H9 (cell line): ENCODE measurements at regions not wholly inside any gene's neighbourhood (a gene's known extent, or its start where the extent isn't known, plus 50 kb on each side); places are given as distances from the start of the nearest gene placed in this dataset.

Experiments
- DNase-seq: peaks from one replicate; pipeline ENCODE4 v3.0.0-alpha.2; 2017
- H2AFZ ChIP-seq: one replicate; pipeline ENCODE4 v1.6.1; 2013; ENCODE audit warnings: mild to moderate bottlenecking, low read length, control low read depth, moderate library complexity
- H2AK5ac ChIP-seq: 2 replicates; pipeline ENCODE4 v1.6.1; 2013; ENCODE audit warnings: low read length, control low read depth, mixed read lengths; ENCODE audit not compliant: insufficient read length
- H2BK120ac ChIP-seq: one replicate; pipeline ENCODE4 v1.6.1; 2013; ENCODE audit warnings: low read depth, mild to moderate bottlenecking, low read length, control low read depth, inconsistent platforms; ENCODE audit not compliant: poor library complexity, severe bottlenecking
- H2BK12ac ChIP-seq: 2 replicates; pipeline ENCODE4 v1.6.1; 2013; ENCODE audit warnings: low read length, control low read depth, mixed read lengths, low read depth; ENCODE audit not compliant: insufficient read length
- H2BK15ac ChIP-seq: 2 replicates; pipeline ENCODE4 v1.6.1; 2013; ENCODE audit warnings: low read depth, low read length, control low read depth
- H2BK20ac ChIP-seq: one replicate; pipeline ENCODE4 v1.6.1; 2013; ENCODE audit warnings: low read depth, mild to moderate bottlenecking, low read length, control low read depth, inconsistent platforms; ENCODE audit not compliant: poor library complexity, severe bottlenecking
- H2BK5ac ChIP-seq: 2 replicates; pipeline ENCODE4 v1.6.1; 2013; ENCODE audit warnings: low read length, control low read depth, mixed read lengths; ENCODE audit not compliant: insufficient read length
- H3K14ac ChIP-seq: 2 replicates; pipeline ENCODE4 v1.6.1; 2013; ENCODE audit warnings: low read length, control low read depth; ENCODE audit not compliant: insufficient read depth
- H3K18ac ChIP-seq: 2 replicates; pipeline ENCODE4 v1.6.1; 2013; ENCODE audit warnings: low read depth, mild to moderate bottlenecking, mixed read lengths, low read length, control low read depth; ENCODE audit not compliant: insufficient read length
- H3K23ac ChIP-seq: 2 replicates; pipeline ENCODE4 v1.6.1; 2013; ENCODE audit warnings: low read length, control low read depth, mixed read lengths, low read depth; ENCODE audit not compliant: insufficient read length
- H3K23me2 ChIP-seq: 2 replicates; pipeline ENCODE4 v1.6.1; 2013; ENCODE audit warnings: low read depth, mild to moderate bottlenecking, mixed read lengths, low read length, control low read depth; ENCODE audit not compliant: insufficient read length, poor library complexity, severe bottlenecking
- H3K27ac ChIP-seq: 2 replicates; pipeline ENCODE4 v1.5.1; 2013; ENCODE audit warnings: low read length, control low read depth, mixed read lengths, low read depth; ENCODE audit not compliant: insufficient read length
- H3K27me3 ChIP-seq: 2 replicates; pipeline ENCODE4 v1.6.1; 2013; ENCODE audit warnings: low read length, control low read depth, inconsistent platforms; ENCODE audit not compliant: insufficient read depth
- H3K4ac ChIP-seq: 2 replicates; pipeline ENCODE4 v1.6.1; 2013; ENCODE audit warnings: low read depth, mild to moderate bottlenecking, control low read depth, inconsistent platforms, low read length, moderate library complexity
- H3K4me1 ChIP-seq: 2 replicates; pipeline ENCODE4 v1.6.1; 2013; ENCODE audit warnings: low read length, control low read depth, inconsistent platforms; ENCODE audit not compliant: insufficient read depth
- H3K4me2 ChIP-seq: 2 replicates; pipeline ENCODE4 v1.6.1; 2013; ENCODE audit warnings: low read length, control low read depth, mixed read lengths; ENCODE audit not compliant: insufficient read length, insufficient read depth
- H3K56ac ChIP-seq: 2 replicates; pipeline ENCODE4 v1.6.1; 2013; ENCODE audit warnings: low read depth, mild to moderate bottlenecking, mixed read lengths, low read length, control low read depth; ENCODE audit not compliant: insufficient read length
- H3K79me1 ChIP-seq: 2 replicates; pipeline ENCODE4 v1.6.1; 2013; ENCODE audit warnings: low read depth, mild to moderate bottlenecking, moderate library complexity, low read length, control low read depth, inconsistent platforms; ENCODE audit not compliant: insufficient read depth, poor library complexity, severe bottlenecking
- H3K79me2 ChIP-seq: 2 replicates; pipeline ENCODE4 v1.6.1; 2013; ENCODE audit warnings: low read length, control low read depth, inconsistent platforms; ENCODE audit not compliant: insufficient read depth
- H3K9ac ChIP-seq: 2 replicates; pipeline ENCODE4 v1.6.1; 2013; ENCODE audit warnings: low read length, control low read depth, mixed read lengths; ENCODE audit not compliant: insufficient read length; ENCODE audit errors: extremely low read depth
- H3K9me3 ChIP-seq: one replicate; pipeline ENCODE4 v1.6.1; 2013; ENCODE audit warnings: low read depth, low read length, inconsistent platforms; ENCODE audit not compliant: control insufficient read depth
- H3T11ph ChIP-seq: one replicate; pipeline ENCODE4 v1.6.1; 2013; ENCODE audit warnings: mild to moderate bottlenecking, low read length, control low read depth, inconsistent platforms
- H4K20me1 ChIP-seq: one replicate; pipeline ENCODE4 v1.6.1; 2013; ENCODE audit not compliant: control insufficient read depth, insufficient read length, insufficient read depth
- H4K5ac ChIP-seq: 2 replicates; pipeline ENCODE4 v1.6.1; 2013; ENCODE audit warnings: low read depth, mild to moderate bottlenecking, mixed read lengths, low read length, control low read depth; ENCODE audit not compliant: insufficient read length
- H4K8ac ChIP-seq: replicated peaks from 2 replicates; pipeline ENCODE4 v1.6.1; 2013; ENCODE audit warnings: low read length, control low read depth, mixed read lengths, low read depth; ENCODE audit not compliant: insufficient read length
- H4K91ac ChIP-seq: 2 replicates; pipeline ENCODE4 v1.6.1; 2013; ENCODE audit warnings: low read depth, mild to moderate bottlenecking, moderate library complexity, mixed read lengths, low read length, control low read depth; ENCODE audit not compliant: insufficient read length
- H3K27ac Mint-ChIP-seq, 3 experiments: 2 replicates in 2 of 3; 3 replicates in 1 of 3; pipeline ENCODE4 v1.8.0; 2020 to 2021; ENCODE audit warnings: mixed read lengths in 3 of 3, mild to moderate bottlenecking in 1 of 3, moderate library complexity in 1 of 3
- H3K27me3 Mint-ChIP-seq: 2 replicates; pipeline ENCODE4 v1.8.0; 2021; ENCODE audit warnings: low read depth, mild to moderate bottlenecking, moderate library complexity, mixed read lengths
- H3K36me3 Mint-ChIP-seq, 3 experiments: 2 replicates in 2 of 3; 3 replicates in 1 of 3; pipeline ENCODE4 v1.8.0; 2020 to 2021; ENCODE audit warnings: low read depth in 3 of 3, mixed read lengths in 3 of 3; ENCODE audit not compliant: insufficient read depth in 1 of 3
- H3K4me1 Mint-ChIP-seq, 2 experiments: 2 replicates each; pipeline ENCODE4 v1.8.0; 2020; ENCODE audit warnings: mixed read lengths in 2 of 2
- H3K4me3 Mint-ChIP-seq, 2 experiments: 2 replicates in 1 of 2; 3 replicates in 1 of 2; pipeline ENCODE4 v1.8.0; 2020 to 2021; ENCODE audit warnings: mild to moderate bottlenecking in 2 of 2, mixed read lengths in 2 of 2, moderate library complexity in 1 of 2
- H3K9me3 Mint-ChIP-seq, 2 experiments: 2 replicates in 1 of 2; 3 replicates in 1 of 2; pipeline ENCODE4 v1.8.0; 2020; ENCODE audit warnings: mild to moderate bottlenecking in 2 of 2, mixed read lengths in 2 of 2, moderate library complexity in 1 of 2
- WGBS: extraction: QIAGEN DNeasy Blood & Tissue Kit; methylation state at CpG from one replicate; pipeline ENCODE4 v1.1.7; 2013; ENCODE audit warnings: missing lambda C conversion rate, low lambda C conversion rate, mixed read lengths; ENCODE audit not compliant: insufficient read length; ENCODE audit errors: extremely low coverage; 5-methylcytosine and 5-hydroxymethylcytosine counted together
- TF ChIP-seq, protein P1 (sequence below): fragments of 200-600 bp; sonication (generic); conservative IDR thresholded peaks from 3 replicates; pipeline ENCODE4 v1.8.0; 2021; ENCODE audit warnings: antibody characterized with exemption, mild to moderate bottlenecking

DNA sequence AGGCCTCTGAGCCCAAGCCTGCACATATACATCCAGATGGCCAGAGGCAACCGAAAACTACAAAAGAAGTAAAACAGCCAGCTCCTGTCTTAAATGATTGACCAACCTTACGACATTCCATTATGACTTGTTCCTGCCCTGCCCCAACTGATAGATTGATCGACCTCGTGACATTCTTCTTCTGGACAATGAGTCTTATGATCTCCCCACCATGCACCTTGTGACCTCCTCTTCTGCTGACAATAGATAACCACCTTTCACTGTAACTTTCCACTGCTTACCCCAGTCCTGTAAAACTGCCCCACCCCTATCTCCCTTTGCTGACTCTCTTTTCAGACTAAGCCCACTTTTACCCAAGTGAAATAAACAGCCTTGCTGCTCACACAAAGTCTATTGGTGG lies 670.0 kb upstream of the PKDCC start:
- H3K14ac ChIP-seq = no peak overlapping the region
- Mint-ChIP-seq H3K27me3 (peaks cover 21% of the 10 kb centered on the region), H3K9me3 (peaks cover 7 to 18% of the 10 kb centered on the region in 2 experiments; a peak in 4 of 5 replicates), H3K36me3 (peaks cover 2 to 16% (median 15%) of the 10 kb centered on the region in 3 experiments; a peak in 6 of 7 replicates), H3K4me3 (no peak overlapping the region), H3K27ac (no peak overlapping the region), H3K4me1 (peaks cover 29 to 36% of the 10 kb centered on the region in 2 experiments)
- no peaks in the 10 kb centered on the region for H3K27me3 ChIP-seq
- H2AFZ ChIP-seq = no peak overlapping the region
- DNase-seq = no peak
- no peaks in the 10 kb centered on the region for H3K4me1 ChIP-seq
- H2BK120ac ChIP-seq = no peak overlapping the region
- H3K4me2 ChIP-seq = no peak overlapping the region
- H4K91ac ChIP-seq = no peak overlapping the region
- H3K23ac ChIP-seq = no peak overlapping the region
- H3T11ph ChIP-seq = no peak overlapping the region
- H3K9ac ChIP-seq = no peak overlapping the region
- H3K9me3 ChIP-seq = no peaks in the 10 kb centered on the region
- no peak overlapping the region for H3K56ac ChIP-seq
- no peak overlapping the region for H3K18ac ChIP-seq
- H3K79me2 ChIP-seq = no peaks in the 10 kb centered on the region
- TF ChIP-seq, protein P1, sequence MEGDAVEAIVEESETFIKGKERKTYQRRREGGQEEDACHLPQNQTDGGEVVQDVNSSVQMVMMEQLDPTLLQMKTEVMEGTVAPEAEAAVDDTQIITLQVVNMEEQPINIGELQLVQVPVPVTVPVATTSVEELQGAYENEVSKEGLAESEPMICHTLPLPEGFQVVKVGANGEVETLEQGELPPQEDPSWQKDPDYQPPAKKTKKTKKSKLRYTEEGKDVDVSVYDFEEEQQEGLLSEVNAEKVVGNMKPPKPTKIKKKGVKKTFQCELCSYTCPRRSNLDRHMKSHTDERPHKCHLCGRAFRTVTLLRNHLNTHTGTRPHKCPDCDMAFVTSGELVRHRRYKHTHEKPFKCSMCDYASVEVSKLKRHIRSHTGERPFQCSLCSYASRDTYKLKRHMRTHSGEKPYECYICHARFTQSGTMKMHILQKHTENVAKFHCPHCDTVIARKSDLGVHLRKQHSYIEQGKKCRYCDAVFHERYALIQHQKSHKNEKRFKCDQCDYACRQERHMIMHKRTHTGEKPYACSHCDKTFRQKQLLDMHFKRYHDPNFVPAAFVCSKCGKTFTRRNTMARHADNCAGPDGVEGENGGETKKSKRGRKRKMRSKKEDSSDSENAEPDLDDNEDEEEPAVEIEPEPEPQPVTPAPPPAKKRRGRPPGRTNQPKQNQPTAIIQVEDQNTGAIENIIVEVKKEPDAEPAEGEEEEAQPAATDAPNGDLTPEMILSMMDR = no peak
- H3K79me1 ChIP-seq = no peaks in the 10 kb centered on the region
- no peaks in the 10 kb centered on the region for H3K23me2 ChIP-seq
- no peak overlapping the region for H4K5ac ChIP-seq
- H2AK5ac ChIP-seq = no peak overlapping the region
- no peak overlapping the region for H3K27ac ChIP-seq
- H2BK5ac ChIP-seq = no peak overlapping the region
- no peak overlapping the region for H2BK12ac ChIP-seq
- H4K8ac ChIP-seq = no peak overlapping the region
- H4K20me1 ChIP-seq = no peaks in the 10 kb centered on the region
- no peak overlapping the region for H3K4ac ChIP-seq
- no peak overlapping the region for H2BK20ac ChIP-seq
- WGBS = no CpG with 5 or more reads among the region's 4 CpGs
- no peak overlapping the region for H2BK15ac ChIP-seq
